Progenitor cell of endocrine pancreas (in vitro differentiated cells): ENCODE measurements at regions not wholly inside any gene's neighbourhood (a gene's known extent, or its start where the extent isn't known, plus 50 kb on each side); places are given as distances from the start of the nearest gene placed in this dataset.
A peak's percentile ranks its signal among the peaks of the same experiment; 100 is the strongest.

Experiments
- DNase-seq: peaks from one replicate; pipeline ENCODE4 v3.0.0; 2021; ENCODE audit warnings: low spot score; ENCODE audit not compliant: unreplicated experiment
- H3K27ac Mint-ChIP-seq: 2 replicates; pipeline ENCODE4 v1.8.0; 2021; ENCODE audit warnings: mild to moderate bottlenecking, moderate library complexity, mixed read lengths
- H3K27me3 Mint-ChIP-seq: 2 replicates; pipeline ENCODE4 v1.8.0; 2021; ENCODE audit warnings: mixed read lengths
- H3K36me3 Mint-ChIP-seq: 2 replicates; pipeline ENCODE4 v1.8.0; 2022; ENCODE audit warnings: mixed read lengths; ENCODE audit not compliant: insufficient read depth
- H3K4me1 Mint-ChIP-seq: 2 replicates; pipeline ENCODE4 v1.8.0; 2021; ENCODE audit warnings: low read depth, mixed read lengths
- H3K4me3 Mint-ChIP-seq: 2 replicates; pipeline ENCODE4 v1.8.0; 2021; ENCODE audit warnings: low read depth, mild to moderate bottlenecking, moderate library complexity, mixed read lengths
- H3K9me3 Mint-ChIP-seq: 2 replicates; pipeline ENCODE4 v1.8.0; 2021; ENCODE audit warnings: low read depth, mixed read lengths
- CTCF ChIP-seq: fragments of 200-600 bp; sonication (generic); IDR thresholded peaks from one replicate; pipeline ENCODE4 v1.5.0; 2021; ENCODE audit warnings: antibody characterized with exemption, mild to moderate bottlenecking; ENCODE audit not compliant: unreplicated experiment

DNA sequence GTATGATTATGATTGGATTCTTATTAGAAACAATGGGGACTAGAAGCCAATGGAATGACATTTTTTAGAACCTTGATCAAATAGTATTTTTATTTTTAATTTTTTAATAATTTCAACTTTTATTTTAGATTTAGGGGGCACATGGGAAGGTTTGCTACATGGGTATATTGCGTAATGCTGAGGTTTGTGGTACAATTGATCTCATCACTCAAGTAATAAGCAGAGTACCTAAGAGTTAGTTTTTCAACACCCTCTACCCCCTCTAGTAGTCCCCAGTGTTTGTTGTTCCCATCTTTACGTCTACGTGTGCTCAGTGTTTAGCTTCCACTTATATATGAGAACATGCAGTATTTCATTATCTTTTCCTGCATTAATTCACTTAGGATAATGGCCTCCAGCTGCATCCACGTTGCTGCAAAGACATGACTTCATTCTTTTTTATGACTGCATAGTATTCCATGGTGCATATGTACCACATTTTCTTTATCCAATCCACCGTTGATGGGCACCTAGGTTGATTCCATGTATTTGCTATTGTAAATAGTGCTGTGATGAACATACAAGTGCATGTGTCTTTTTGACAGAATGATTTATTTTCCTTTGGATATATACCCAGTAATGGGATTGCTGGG, 281.1 kb upstream of the MAN1A1 start:
- no peak overlapping the region for H3K27ac Mint-ChIP-seq
- H3K27me3 Mint-ChIP-seq = no peaks in the 10 kb centered on the region
- DNase-seq = no peak
- H3K36me3 Mint-ChIP-seq = no peaks in the 10 kb centered on the region
- TF ChIP-seq CTCF = no peak
- H3K4me1 Mint-ChIP-seq = peaks cover 20% of the 10 kb centered on the region
- peaks cover 5% of the 10 kb centered on the region for H3K9me3 Mint-ChIP-seq
- H3K4me3 Mint-ChIP-seq = no peak overlapping the region

GRCh38 chr6:119628691-119629594, 279.4 kb upstream of the MAN1A1 start:
- Mint-ChIP-seq H3K27me3 (no peaks in the 10 kb centered on the region), H3K27ac (no peak overlapping the region), H3K4me1 (peaks cover 20% of the 10 kb centered on the region), H3K36me3 (no peaks in the 10 kb centered on the region), H3K4me3 (no peak overlapping the region), H3K9me3 (peaks cover 3% of the 10 kb centered on the region)
- peak; percentile 15 for TF ChIP-seq CTCF
- DNase-seq = no peak

- DNase-seq = no peak
- no peak overlapping the region for H3K4me3 Mint-ChIP-seq
- TF ChIP-seq CTCF = no peak
- H3K36me3 Mint-ChIP-seq = no peaks in the 10 kb centered on the region
- no peaks in the 10 kb centered on the region for H3K9me3 Mint-ChIP-seq
- H3K27ac Mint-ChIP-seq = no peak overlapping the region
- no peaks in the 10 kb centered on the region for H3K27me3 Mint-ChIP-seq
- H3K4me1 Mint-ChIP-seq = peaks cover 25% of the 10 kb centered on the region
Measured at GRCh38 chr6:119627908-119628669, 278.5 kb upstream of the MAN1A1 start.

GRCh38 chr6:119626884-119627619, 277.5 kb upstream of the MAN1A1 start:
- Mint-ChIP-seq H3K27ac (no peak overlapping the region), H3K27me3 (no peaks in the 10 kb centered on the region), H3K36me3 (no peaks in the 10 kb centered on the region), H3K9me3 (no peaks in the 10 kb centered on the region), H3K4me1 (peaks cover 33% of the 10 kb centered on the region), H3K4me3 (no peak overlapping the region)
- no peak for DNase-seq
- TF ChIP-seq CTCF = no peak
